ENCODE measurements at regions not wholly inside any gene's neighbourhood (a gene's known extent, or its start where the extent isn't known, plus 50 kb on each side); places are given as distances from the start of the nearest gene placed in this dataset.

DNA sequence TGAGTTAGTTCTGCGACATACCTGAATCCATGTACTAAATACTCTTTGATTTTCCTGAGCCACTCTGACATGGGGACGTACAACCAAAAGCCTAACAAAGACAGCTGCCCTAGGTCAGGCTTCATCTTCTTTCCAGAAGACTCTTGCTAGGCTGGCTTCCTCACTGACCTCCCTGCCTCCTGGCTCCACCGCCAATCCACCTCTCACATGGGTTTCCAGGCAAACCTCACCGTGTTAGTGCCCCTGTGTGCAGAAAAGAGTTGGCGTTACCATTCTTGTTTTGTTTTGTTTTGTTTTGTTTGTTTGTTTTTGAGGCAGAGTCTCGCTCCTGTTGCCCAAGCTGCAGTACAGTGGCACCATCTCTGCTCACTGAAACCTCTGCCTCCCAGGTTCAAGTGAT lies 135.3 kb downstream of the WSCD1 start:
- no peak for DNase-seq
- Histone ChIP-seq H3K27ac (no peak overlapping the region), H3K36me3 (no peaks in the 10 kb centered on the region), H3K4me1 (no peaks in the 10 kb centered on the region), H3K27me3 (peaks cover 0 to 36% of the 10 kb centered on the region in 2 donors), H3K4me3 (no peak overlapping the region), H3K9me3 (no peaks in the 10 kb centered on the region)
- no peak for ATAC-seq
- TF ChIP-seq, protein P1, sequence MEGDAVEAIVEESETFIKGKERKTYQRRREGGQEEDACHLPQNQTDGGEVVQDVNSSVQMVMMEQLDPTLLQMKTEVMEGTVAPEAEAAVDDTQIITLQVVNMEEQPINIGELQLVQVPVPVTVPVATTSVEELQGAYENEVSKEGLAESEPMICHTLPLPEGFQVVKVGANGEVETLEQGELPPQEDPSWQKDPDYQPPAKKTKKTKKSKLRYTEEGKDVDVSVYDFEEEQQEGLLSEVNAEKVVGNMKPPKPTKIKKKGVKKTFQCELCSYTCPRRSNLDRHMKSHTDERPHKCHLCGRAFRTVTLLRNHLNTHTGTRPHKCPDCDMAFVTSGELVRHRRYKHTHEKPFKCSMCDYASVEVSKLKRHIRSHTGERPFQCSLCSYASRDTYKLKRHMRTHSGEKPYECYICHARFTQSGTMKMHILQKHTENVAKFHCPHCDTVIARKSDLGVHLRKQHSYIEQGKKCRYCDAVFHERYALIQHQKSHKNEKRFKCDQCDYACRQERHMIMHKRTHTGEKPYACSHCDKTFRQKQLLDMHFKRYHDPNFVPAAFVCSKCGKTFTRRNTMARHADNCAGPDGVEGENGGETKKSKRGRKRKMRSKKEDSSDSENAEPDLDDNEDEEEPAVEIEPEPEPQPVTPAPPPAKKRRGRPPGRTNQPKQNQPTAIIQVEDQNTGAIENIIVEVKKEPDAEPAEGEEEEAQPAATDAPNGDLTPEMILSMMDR (IDR thresholded peaks at IDR 0.05) = no peak
- intact Hi-C loops (cut with DNase I) = no loop called here

DNA sequence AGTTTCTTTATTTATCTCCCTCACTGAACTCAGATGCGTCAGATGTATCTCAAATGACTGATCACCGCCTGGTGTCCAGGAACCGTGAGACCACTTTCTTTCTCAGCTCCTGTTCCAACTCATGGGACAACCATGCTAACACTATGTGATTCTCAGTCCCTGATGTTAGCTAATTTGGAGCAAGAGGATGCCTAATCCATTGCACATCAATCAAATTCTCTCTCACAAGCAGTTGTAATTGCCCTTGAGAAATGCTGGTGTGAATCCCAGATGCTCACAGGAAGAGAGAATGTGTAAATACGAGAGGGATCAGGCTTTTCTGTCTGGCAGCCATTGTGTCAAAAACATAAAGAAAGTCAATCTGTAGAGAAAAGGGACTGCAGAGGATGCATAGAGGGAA lies 134.9 kb downstream of the WSCD1 start:
- TF ChIP-seq, protein P1 (IDR thresholded peaks at IDR 0.05) = no peak
- H3K36me3 ChIP-seq = no peaks in the 10 kb centered on the region
- DNase-seq (no peak), ATAC-seq (no peak)
- no peak overlapping the region for H3K27ac ChIP-seq
- H3K4me3 ChIP-seq = no peak overlapping the region
- no peaks in the 10 kb centered on the region for H3K4me1 ChIP-seq
- H3K9me3 ChIP-seq = no peaks in the 10 kb centered on the region
- H3K27me3 ChIP-seq = peaks cover 0 to 31% of the 10 kb centered on the region in 2 donors
- intact Hi-C loops (cut with DNase I) = no loop called here

DNA sequence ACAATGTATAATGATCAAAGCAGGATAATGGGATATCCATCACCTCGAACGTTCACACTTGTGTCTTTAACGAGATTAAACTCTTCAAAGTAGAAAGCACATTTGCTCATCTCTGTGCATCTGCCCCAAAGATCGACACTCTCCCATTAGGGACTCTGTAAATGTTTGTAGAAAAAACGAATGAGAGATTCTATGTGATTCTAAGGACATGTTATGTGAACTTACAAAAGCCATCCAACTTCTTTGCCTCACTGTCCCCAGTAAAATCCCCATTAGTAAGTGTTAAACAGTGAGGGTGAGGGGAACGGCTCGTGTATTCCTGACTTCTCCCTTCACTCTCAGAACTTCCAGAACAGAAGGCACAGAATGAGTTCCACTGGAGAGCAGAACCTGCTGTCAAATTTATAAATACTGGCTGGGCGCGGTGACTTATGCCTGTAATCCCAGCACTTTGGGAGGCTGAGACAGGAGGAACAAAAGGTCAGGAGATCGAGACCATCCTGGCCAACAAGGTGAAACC lies 134.1 kb downstream of the WSCD1 start:
- no peak for ATAC-seq
- no peak overlapping the region for H3K4me3 ChIP-seq
- H3K4me1 ChIP-seq = no peaks in the 10 kb centered on the region
- H3K27me3 ChIP-seq = peaks cover 0 to 28% of the 10 kb centered on the region in 2 donors
- DNase-seq = no peak
- H3K27ac ChIP-seq = no peak overlapping the region
- intact Hi-C loops (cut with DNase I) = no loop called here
- TF ChIP-seq, protein P1 (IDR thresholded peaks at IDR 0.05) = no peak
- H3K36me3 ChIP-seq = no peaks in the 10 kb centered on the region
- H3K9me3 ChIP-seq = no peaks in the 10 kb centered on the region

DNA sequence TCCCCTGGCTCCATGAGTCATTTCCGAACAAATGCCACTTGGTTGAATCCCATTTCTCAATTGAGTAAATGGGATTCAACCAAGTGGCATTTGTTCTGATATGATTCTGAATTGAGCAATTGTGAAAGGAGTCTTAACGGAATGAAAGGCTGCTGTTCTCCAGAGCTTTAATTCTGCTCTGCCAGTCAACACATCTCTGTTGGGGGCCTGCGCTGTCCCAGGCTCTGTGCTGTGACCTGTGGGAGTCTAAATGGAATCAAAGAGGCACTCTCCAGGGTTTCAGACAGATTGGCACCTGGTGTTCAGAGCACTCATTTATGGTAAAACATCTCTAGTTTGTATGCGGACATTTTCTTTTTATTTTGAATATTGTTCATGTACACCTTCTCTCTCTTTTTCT lies 126.2 kb downstream of the WSCD1 start:
- ATAC-seq (no peak), DNase-seq (no peak)
- Histone ChIP-seq H3K27me3 (peaks cover 0 to 10% of the 10 kb centered on the region in 2 donors), H3K36me3 (no peaks in the 10 kb centered on the region), H3K9me3 (peaks cover 0 to 2% of the 10 kb centered on the region in 2 donors), H3K4me1 (no peaks in the 10 kb centered on the region), H3K27ac (no peak overlapping the region), H3K4me3 (no peak overlapping the region)
- intact Hi-C loops (cut with DNase I) = no loop called here
- TF ChIP-seq, protein P1 (IDR thresholded peaks at IDR 0.05) = no peak

DNA sequence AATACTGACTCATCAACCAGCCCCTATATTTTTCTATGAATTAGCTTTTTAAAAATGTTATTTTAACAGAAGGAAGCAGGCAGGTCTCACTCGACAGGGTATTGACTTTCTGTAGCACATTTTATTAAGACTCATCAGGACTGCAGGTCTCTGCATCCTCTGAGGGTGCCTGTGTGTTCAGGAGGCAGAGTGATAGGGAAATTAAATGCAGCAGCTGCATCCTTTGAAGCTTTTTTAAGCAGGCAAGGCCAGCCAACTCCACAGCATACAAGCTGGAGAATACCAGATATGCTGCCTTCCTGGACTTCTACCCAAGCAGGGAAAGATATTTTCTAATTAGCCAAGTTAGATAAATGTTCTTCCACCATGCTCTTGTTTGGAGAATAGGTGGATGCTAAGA lies 124.9 kb downstream of the WSCD1 start:
- no peaks in the 10 kb centered on the region for H3K36me3 ChIP-seq
- peaks cover 0 to 23% of the 10 kb centered on the region in 2 donors for H3K27me3 ChIP-seq
- no peak overlapping the region for H3K27ac ChIP-seq
- H3K9me3 ChIP-seq = peaks cover 0 to 2% of the 10 kb centered on the region in 2 donors
- no peaks in the 10 kb centered on the region for H3K4me1 ChIP-seq
- no peak for ATAC-seq
- no peak for DNase-seq
- no peak overlapping the region for H3K4me3 ChIP-seq
- intact Hi-C loops (cut with DNase I) = no loop called here
- TF ChIP-seq, protein P1 (IDR thresholded peaks at IDR 0.05) = no peak
